Panc1 (cell line): ENCODE measurements at regions not wholly inside any gene's neighbourhood (a gene's known extent, or its start where the extent isn't known, plus 50 kb on each side); places are given as distances from the start of the nearest gene placed in this dataset.

Experiments
- ATAC-seq: fragments of 200-7000 bp; cut with Tn5 transposase; 2 replicates; pipeline ENCODE4 v1.9.1; 2020; ENCODE audit warnings: mild to moderate bottlenecking, moderate library complexity
- BruUV-seq: library from RNA; stranded (reverse); fragments of 400-500 nt; replicated peaks from 2 replicates; lab custom pipeline; 2021; lab: Mats Ljungman, UMichigan
- CTCF ChIA-PET: fragments of 300-600 bp; sonication (Branson Sonifier 250); formaldehyde crosslinking; loops from one replicate; lab custom pipeline; 2022; ENCODE audit warnings: antibody characterized with exemption; lab: Charles Lee
- POLR2A ChIA-PET: fragments of 300-600 bp; sonication (Branson Sonifier 250); formaldehyde crosslinking; loops from one replicate; lab custom pipeline; 2022; ENCODE audit warnings: antibody characterized with exemption; lab: Charles Lee
- DNase-seq: peaks from one replicate; pipeline ENCODE4 v3.0.0-alpha.2; 2010; ENCODE audit warnings: low read depth, low spot score
- H3K27ac ChIP-seq: 2 replicates; pipeline ENCODE4 v1.5.1; 2011; ENCODE audit warnings: mild to moderate bottlenecking, low read length, inconsistent platforms
- H3K27me3 ChIP-seq: fragments of 200-500 bp; sonication (Bioruptor generic); 2 replicates; pipeline ENCODE4 v1.6.0; 2014; ENCODE audit warnings: low read length, inconsistent platforms; ENCODE audit not compliant: control insufficient read depth, insufficient read depth
- H3K36me3 ChIP-seq: fragments of 200-500 bp; sonication (Bioruptor generic); 2 replicates; pipeline ENCODE4 v1.5.1; 2014; ENCODE audit warnings: inconsistent platforms, mild to moderate bottlenecking, low read length, moderate library complexity; ENCODE audit not compliant: control insufficient read depth, insufficient read depth
- H3K4me1 ChIP-seq: 2 replicates; pipeline ENCODE4 v1.5.1; 2011; ENCODE audit warnings: inconsistent platforms, mild to moderate bottlenecking, low read length, moderate library complexity; ENCODE audit not compliant: control insufficient read depth, insufficient read depth
- H3K4me3 ChIP-seq, 2 experiments: 2 replicates each; pipeline ENCODE4 v1.5.1; 2011 to 2012; ENCODE audit warnings: low read depth in 2 of 2, low read length in 2 of 2, mild to moderate bottlenecking in 2 of 2, inconsistent platforms in 1 of 2, moderate library complexity in 1 of 2
- H3K9me3 ChIP-seq: fragments of 200-500 bp; sonication (Bioruptor generic); 2 replicates; pipeline ENCODE4 v1.5.1; 2014; ENCODE audit warnings: low read depth, mild to moderate bottlenecking, inconsistent platforms, low read length, moderate library complexity; ENCODE audit not compliant: control insufficient read depth, insufficient read depth
- CTCF ChIP-seq: fragments of 450-650 bp; IDR thresholded peaks from 2 replicates; pipeline ENCODE4 v1.5.1; 2017; ENCODE audit warnings: mild to moderate bottlenecking
- POLR2AphosphoS5 ChIP-seq: IDR thresholded peaks from 2 replicates; pipeline ENCODE4 v1.6.1; 2012; ENCODE audit warnings: mild to moderate bottlenecking, low read depth, low read length, moderate library complexity
- REST ChIP-seq, 2 experiments: IDR thresholded peaks; 2 replicates each; pipeline ENCODE4 v1.6.1; 2011 to 2012; ENCODE audit warnings: low read depth in 2 of 2, control low read depth in 1 of 2, low read length in 1 of 2, mild to moderate bottlenecking in 1 of 2, moderate library complexity in 1 of 2; ENCODE audit not compliant: insufficient read depth in 1 of 2
- SIN3A ChIP-seq: IDR thresholded peaks from 2 replicates; pipeline ENCODE4 v1.6.1; 2012; ENCODE audit warnings: low read depth, mild to moderate bottlenecking, low read length, moderate library complexity, borderline replicate concordance; ENCODE audit not compliant: insufficient read depth
- TCF7L2 ChIP-seq: IDR thresholded peaks from 2 replicates; pipeline ENCODE4 v1.6.1; 2011; ENCODE audit warnings: mild to moderate bottlenecking, low read depth, low read length, inconsistent platforms
- in situ Hi-C: cut with HindIII; loops from 2 replicates; pipeline ENCODE4 v1.10.0; 2016; ENCODE audit warnings: low sequenced_read_pairs, low pct_unique_long_range_greater_than_20kb
- intact Hi-C: fragments of 100-400 bp; cut with micrococcal nuclease; formaldehyde crosslinking; loops from one replicate; pipeline ENCODE4 v1.10.0; 2022; ENCODE audit not compliant: unreplicated experiment

- H3K27me3 ChIP-seq: peaks cover 8% of the 10 kb centered on the region; the same call in 1 of the 2 replicates
- in situ Hi-C loops (no loop called here), intact Hi-C loops (no loop called here)
- ATAC-seq (peak; percentile 69), DNase-seq (peak; percentile 10)
- peaks cover 8% of the 10 kb centered on the region for H3K4me1 ChIP-seq
- no peaks in the 10 kb centered on the region for H3K9me3 ChIP-seq
- ChIA-PET CTCF (no interaction called here), POLR2A (no interaction called here)
- H3K4me3 ChIP-seq: no peak overlapping the region
- H3K36me3 ChIP-seq: no peaks in the 10 kb centered on the region
- no TSS peak for BruUV-seq
- no peak overlapping the region for H3K27ac ChIP-seq
- TF ChIP-seq POLR2AphosphoS5 (no peak), CTCF (peak; percentile 84), REST (IDR thresholded peaks at IDR 0.05; ENCODE audit: insufficient read depth in 1 of 2, low read depth in 2 of 2, low read length in 1 of 2) (no peak), SIN3A (no peak)
Observed at GRCh38 chr10:125343118-125343925, 183.0 kb upstream of the CTBP2 start.

- intact Hi-C loops: no loop called here
- BruUV-seq: no TSS peak
- TF ChIP-seq SIN3A: no peak
Observed at GRCh38 chr10:125341611-125342010, 181.2 kb upstream of the CTBP2 start.

GRCh38 chr10:125340903-125341302 is 180.5 kb upstream of the CTBP2 start:
- ATAC-seq: no peak
- no peaks in the 10 kb centered on the region for H3K9me3 ChIP-seq
- intact Hi-C loops (no loop called here), in situ Hi-C loops (no loop called here)
- TF ChIP-seq TCF7L2: no peak
- TF ChIP-seq POLR2AphosphoS5: no peak
- no peak for TF ChIP-seq SIN3A
- TF ChIP-seq REST (IDR thresholded peaks at IDR 0.05; ENCODE audit: insufficient read depth in 1 of 2, low read depth in 2 of 2, low read length in 1 of 2): no peak
- no peak for TF ChIP-seq CTCF
- H3K36me3 ChIP-seq: no peaks in the 10 kb centered on the region
- ChIA-PET CTCF (no interaction called here), POLR2A (no interaction called here)
- H3K4me1 ChIP-seq: peaks cover 8% of the 10 kb centered on the region
- DNase-seq: no peak
- H3K4me3 ChIP-seq: no peak overlapping the region
- peaks cover 8% of the 10 kb centered on the region; the same call in 1 of the 2 replicates for H3K27me3 ChIP-seq
- no peak overlapping the region for H3K27ac ChIP-seq
- BruUV-seq: no TSS peak

More at GRCh38 chr10:125341611-125342010, 181.2 kb upstream of the CTBP2 start:
- Histone ChIP-seq H3K27ac (no peak overlapping the region), H3K4me3 (no peak overlapping the region), H3K4me1 (peaks cover 8% of the 10 kb centered on the region), H3K27me3 (peaks cover 8% of the 10 kb centered on the region; the same call in 1 of the 2 replicates), H3K9me3 (no peaks in the 10 kb centered on the region), H3K36me3 (no peaks in the 10 kb centered on the region)
- in situ Hi-C loops: no loop called here
- CTCF ChIA-PET: no interaction called here
- ATAC-seq (no peak), DNase-seq (no peak)
- POLR2A ChIA-PET: no interaction called here
